ENCODE measurements at regions not wholly inside any gene's neighbourhood (a gene's known extent, or its start where the extent isn't known, plus 50 kb on each side); places are given as distances from the start of the nearest gene placed in this dataset.
A peak's percentile ranks its signal among the peaks of the same experiment; 100 is the strongest.
"Not testable (repeated sequence)": the region's sequence is repeated elsewhere in the genome, so short reads cannot be mapped to it uniquely, and the experiment has no call there.

DNA sequence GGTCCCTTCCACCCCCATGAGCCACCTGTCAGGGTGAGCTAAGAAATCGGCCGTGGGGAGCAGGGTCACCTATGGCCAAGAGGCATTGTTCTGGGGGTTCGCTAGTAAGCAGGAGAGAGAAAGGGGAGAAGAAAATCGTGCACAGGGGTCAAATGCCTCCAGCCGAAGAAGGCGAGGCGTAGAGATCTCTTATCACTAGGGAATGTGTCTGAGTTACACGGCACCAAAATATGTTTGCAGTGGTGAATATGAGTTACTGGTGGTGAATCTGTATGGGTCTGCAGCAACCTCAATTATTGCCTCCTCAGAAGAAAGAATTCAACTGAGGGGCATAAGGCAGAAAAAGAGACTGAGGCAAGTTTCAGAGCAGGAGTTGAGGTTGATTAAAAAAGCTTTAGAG is 54.2 kb upstream of the RABGAP1L start:
- DNase-seq, result no peak

DNA sequence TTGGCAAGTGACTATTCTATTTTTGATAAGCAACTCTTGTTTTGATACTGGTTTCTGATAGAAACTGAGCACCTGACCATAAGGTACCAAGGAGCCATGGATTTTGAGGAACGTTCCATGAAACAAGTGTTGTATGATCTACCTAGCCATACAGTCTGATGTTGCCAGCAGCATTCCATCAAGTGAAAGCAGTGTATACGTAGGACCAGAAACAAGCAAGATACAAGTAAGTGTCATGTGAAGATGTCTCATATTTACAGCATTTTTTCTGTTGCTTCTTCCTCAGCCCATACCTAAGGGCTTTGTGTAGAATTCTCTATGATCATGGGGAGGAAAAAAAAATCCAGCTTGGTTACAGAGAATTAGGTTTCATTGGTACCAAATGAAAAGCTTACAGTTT is 55.6 kb upstream of the RABGAP1L start:
- no peak for DNase-seq

DNA sequence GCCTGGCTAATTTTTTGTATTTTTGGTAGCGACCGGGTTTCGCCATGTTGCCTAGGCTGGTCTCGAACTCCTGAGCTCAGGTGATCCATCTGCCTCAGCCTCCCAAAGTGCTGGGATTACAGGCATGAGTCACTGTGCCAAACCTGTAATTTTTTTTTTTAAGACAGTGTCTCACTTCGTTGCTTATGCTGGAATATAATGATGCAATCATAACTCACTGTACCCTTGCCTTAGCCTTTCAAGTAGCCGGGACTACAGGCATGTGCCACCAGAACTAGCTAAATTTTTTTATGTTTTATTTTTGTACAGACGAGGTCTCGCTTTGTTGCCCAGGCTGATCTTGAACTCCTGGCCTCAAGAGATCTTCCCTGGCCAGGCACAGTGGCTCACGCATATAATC is 57.3 kb upstream of the RABGAP1L start:
- DNase-seq, result not testable (repeated sequence)

DNA sequence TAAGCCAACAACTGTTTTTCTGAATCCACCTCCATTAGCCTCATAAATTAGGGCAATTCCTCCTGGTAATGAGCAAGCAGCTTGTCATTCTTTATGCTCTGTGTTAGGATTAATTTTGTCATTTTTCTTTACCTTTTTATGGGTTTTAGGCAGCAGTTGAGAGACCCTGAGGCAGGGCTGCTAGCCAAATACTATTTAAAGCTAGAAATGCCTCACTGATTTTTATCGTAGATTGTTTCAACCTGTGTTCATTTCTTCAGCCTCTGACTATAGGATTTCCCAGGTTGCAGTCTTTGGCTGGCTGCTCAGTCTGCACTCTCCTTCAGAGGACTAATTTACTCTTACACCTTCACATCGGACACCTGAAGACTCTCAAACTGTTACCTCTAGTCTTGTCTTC is 61.9 kb upstream of the RABGAP1L start:
- DNase-seq, result no peak

DNA sequence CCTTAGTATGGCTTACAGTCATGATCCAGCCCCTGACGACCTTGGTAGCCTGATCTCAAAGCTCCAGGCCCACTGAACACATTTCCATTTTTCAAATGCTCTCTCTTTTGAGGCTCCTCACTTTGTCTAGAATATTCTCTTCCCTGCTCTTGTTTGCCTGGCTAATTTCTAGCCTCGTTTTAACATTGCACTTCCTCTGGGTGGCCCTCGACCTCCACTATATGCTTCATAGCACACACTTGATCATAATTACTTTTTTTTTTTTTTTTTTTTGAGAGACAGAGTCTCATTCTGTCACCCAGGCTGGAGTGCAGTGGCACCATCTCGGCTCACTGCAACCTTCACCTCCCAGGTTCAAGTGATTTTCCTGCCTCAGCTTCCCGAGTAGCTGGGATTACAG is 65.5 kb upstream of the RABGAP1L start:
- DNase-seq, result not testable (repeated sequence)

DNA sequence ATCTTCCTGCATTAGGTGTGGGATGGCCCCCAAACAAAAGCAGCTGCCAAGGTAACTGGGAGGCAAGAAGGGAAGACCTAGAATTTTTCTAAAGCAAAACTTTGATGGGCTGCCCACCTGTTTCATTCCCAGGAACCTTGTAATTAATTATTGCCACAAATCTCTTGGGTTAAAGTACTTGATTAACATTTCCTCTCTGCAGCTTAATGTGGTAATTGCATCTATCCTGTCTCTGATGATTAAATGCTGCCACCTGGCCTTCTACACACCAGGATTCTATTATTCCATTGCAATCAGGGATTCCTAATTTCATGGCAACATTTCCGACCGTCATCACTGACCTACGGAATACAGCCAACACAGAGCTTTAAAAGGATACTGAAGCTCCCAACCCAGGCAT is 68.3 kb upstream of the RC3H1 start:
- no peak for DNase-seq

DNA sequence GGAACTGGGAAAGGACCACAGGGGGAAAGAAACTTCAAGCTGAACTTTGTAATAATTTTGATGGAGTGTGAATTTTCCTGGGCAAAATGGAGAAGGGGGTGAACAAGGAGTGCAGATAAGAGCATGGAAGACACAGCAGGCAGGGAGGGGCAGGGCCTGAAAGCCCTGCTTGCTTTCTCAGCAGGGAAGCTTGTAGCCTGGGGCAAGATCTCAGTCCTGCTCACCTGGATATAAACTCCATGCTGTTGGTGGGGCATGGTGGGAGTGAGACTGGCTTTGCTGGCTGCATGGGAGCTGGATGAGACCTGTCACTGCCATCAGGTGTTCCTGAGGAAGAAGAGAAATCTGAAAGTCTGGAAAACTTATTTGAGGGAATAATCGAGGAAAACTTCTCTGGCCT is 58.7 kb upstream of the RC3H1 start:
- no peak for DNase-seq

DNA sequence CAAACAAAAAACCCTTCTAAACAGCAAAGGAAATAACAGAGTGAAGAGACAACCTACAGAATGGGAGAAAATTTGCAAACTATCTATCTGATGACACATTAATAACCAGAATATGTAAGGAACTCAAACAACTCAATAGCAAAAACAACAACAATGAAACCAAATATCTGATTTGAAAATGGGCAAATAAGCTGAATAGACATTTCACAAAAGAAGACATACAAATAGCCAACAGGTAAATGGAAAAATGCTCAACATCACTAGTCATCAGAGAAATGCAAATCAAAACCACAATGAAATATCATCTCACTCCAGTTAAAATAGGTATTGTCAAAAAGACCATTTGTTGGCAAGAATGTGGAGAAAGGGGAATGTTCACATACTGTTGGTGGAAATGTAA is 57.6 kb upstream of the RC3H1 start:
- no peak for DNase-seq

DNA sequence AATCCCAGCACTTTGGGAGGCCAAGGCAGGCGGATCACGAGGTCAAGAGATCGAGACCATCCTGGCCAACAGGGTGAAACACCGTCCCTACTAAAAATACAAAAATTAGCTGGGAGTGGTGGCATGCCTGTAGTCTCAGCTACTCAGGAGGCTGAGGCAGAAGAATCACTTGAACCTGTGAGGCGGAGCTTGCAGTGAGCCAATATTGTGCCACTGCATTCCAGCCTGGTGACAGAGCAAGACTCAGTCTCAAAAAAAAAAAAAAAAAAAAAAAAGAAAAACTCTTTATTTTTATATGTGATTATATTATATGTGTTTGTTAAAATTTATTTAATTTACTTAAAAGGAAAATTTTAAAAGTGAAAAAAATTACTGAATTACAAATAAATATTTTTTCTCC is 56.8 kb upstream of the RC3H1 start:
- DNase-seq, result not testable (repeated sequence)

DNA sequence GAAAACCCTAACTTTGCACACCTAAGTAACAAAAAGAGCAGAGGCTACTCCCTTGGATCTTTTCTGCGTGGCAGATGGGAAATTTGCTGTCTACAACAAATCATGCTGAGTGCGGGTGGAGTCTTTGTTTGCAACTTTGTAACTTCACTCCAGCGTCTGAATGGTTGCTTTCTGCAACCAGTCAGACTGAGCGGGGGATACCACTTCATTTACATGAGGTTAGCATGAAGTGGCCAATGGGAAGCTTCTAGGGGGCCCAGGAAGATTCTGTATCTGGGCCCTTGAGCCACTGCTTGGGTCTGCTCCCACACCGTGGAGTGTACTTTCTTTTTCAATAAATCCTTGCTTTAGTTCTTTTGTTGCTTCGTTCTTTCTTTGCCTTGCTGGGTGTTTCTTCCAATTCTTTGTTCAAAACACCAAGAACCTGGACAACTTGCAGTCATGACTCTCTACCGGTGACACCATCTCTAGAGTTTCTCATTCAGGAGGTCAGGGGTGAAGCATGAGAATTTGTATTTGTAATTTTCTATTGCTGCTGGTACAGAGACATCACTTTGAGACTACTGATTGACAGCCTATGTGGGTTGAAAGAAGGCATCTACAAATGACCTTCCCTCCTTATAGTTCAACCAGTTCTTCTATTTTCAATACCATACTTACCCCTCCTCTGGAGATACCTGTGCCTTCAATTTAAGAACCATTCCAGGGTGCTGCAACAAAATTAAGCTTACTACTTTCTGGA is 55.8 kb upstream of the RC3H1 start:
- no peak for DNase-seq

DNA sequence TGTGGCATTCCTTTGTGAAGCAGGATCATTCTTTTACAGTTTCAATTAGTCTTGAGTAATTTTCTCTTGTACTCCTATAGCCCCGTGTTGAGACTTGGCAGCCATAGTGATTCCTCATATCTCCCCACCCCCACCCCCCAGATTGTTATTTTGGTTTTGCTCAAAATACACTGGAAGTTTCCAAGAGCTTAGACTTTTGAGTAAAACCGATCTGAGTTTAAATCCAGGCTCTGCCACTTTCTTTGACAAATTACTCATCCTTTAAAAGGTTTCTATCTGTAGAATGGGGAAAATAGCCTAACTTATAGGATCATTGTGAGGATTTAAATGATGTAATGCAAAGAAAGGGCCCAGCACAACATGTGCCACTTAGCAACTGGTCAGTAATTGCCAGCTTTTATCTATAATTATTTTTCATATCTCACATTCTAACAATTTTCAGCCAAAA is 53.1 kb upstream of the RC3H1 start:
- no peak for DNase-seq

DNA sequence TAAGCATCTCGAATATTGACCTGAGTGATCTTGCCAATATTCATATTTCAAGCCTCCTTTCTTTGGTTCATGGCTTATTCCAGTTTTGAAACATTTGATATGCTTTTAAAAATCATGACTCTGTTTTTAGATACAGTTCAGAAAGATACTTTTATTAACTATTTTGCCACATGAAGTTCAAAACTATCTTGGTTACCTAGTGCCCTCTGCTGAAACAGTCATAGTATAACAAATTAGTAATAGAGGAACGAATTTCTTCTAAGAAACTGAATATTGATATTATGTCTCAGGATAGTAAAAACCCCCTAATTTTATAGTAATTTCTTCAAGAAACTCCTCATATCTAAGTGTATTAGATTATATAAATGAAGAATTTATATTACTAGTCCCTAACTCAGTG is 52.6 kb upstream of the RC3H1 start:
- peak in 1 of 6 experiments; percentile 26 for DNase-seq

DNA sequence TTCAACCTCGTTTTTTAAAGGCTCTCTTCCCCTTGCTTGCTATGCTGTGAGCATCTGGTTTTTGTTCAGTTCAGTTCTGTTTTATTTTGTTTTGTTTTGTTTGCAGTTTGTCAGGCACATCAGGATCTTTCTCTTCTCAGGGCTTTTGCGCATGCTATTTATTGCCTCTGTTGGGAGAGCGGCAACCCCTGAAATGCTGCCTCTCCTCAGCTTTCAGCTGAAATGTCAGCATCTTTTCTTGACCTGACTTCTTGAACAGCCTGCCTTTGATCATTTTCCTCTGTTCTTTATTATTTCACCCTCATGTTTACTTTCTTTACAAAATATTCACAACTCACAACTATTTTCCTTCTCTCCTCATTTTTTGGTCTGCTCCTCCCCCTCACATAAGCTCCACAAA is 50.4 kb upstream of the RC3H1 start:
- no peak for DNase-seq

All from stimulated activated naive CD4-positive, alpha-beta T cell (primary cell).